ENCODE measurements at regions not wholly inside any gene's neighbourhood (a gene's known extent, or its start where the extent isn't known, plus 50 kb on each side); places are given as distances from the start of the nearest gene placed in this dataset.
"Not testable (repeated sequence)": the region's sequence is repeated elsewhere in the genome, so short reads cannot be mapped to it uniquely, and the experiment has no call there.

DNA sequence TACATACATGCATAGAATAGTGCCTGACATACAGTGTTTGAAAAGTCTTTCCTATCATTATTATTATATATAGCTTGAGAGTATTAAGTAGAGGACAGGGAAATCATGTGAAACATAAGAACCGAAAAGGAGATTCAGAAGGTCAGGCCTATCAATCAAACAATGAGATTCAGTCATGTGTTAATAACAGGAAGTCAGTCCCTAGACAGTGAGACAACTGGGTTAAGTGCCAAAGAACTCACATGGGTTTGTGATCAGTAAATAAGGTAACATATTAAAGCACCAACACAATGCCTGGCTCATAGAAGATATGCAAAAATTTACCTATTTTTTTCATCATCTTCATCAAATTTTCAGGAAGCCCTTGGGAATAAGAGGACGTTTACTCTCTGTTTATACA, 174.3 kb upstream of the FAT3 start:
- no peak overlapping the region for H3K4me3 ChIP-seq (replicated peaks in 1 of 2; ENCODE audit: low read depth in 2 of 2, low read length in 2 of 2)
- no peak for DNase-seq (ENCODE audit: low read depth in 2 of 2)
- TF ChIP-seq, protein P1, sequence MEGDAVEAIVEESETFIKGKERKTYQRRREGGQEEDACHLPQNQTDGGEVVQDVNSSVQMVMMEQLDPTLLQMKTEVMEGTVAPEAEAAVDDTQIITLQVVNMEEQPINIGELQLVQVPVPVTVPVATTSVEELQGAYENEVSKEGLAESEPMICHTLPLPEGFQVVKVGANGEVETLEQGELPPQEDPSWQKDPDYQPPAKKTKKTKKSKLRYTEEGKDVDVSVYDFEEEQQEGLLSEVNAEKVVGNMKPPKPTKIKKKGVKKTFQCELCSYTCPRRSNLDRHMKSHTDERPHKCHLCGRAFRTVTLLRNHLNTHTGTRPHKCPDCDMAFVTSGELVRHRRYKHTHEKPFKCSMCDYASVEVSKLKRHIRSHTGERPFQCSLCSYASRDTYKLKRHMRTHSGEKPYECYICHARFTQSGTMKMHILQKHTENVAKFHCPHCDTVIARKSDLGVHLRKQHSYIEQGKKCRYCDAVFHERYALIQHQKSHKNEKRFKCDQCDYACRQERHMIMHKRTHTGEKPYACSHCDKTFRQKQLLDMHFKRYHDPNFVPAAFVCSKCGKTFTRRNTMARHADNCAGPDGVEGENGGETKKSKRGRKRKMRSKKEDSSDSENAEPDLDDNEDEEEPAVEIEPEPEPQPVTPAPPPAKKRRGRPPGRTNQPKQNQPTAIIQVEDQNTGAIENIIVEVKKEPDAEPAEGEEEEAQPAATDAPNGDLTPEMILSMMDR (IDR thresholded peaks at IDR 0.05; ENCODE audit: low read depth, low read length): no peak

DNA sequence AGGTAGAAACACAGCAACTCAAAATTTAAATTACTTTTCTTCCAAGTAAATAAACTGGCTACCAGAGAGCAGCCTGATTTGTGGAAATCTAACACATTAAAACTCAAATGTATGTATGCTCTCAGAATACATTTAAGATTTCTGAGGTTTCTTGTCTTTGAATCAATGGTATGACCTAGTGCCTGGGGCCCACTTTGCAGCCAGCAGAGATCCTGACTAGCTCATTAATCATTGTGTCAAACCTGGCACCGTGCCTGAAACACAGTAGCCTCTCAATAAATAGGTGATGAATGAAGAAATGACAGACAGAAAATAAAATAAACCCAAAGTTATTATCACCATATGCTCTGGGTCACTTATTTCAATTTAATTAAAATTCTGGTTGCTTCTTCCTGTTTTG, 176.2 kb upstream of the FAT3 start:
- DNase-seq (ENCODE audit: low read depth in 2 of 2): no peak
- no peak overlapping the region for H3K4me3 ChIP-seq (replicated peaks in 1 of 2; ENCODE audit: low read depth in 2 of 2, low read length in 2 of 2)
- TF ChIP-seq, protein P1 (IDR thresholded peaks at IDR 0.05; ENCODE audit: low read depth, low read length): no peak

DNA sequence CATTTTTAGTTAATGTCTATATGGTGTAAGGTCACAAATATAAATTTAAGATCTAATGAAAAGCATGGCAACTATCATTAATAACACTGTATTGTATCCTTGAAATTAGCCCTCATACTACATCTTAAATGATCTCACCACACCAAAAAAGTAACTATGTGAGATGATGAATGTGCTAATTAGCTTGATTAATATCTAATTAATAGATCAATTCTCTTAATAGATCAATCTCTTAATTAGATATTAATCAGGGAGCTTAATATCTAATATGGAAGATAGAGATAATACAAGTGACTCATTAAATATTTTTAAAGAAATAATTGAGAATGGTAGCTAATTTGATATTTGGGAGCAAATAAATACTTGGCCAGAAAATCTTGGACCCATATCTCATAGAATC, 178.5 kb upstream of the FAT3 start:
- H3K4me3 ChIP-seq (replicated peaks in 1 of 2; ENCODE audit: low read depth in 2 of 2, low read length in 2 of 2): no peak overlapping the region
- TF ChIP-seq, protein P1 (IDR thresholded peaks at IDR 0.05; ENCODE audit: low read depth, low read length): no peak
- DNase-seq (ENCODE audit: low read depth in 2 of 2): no peak

DNA sequence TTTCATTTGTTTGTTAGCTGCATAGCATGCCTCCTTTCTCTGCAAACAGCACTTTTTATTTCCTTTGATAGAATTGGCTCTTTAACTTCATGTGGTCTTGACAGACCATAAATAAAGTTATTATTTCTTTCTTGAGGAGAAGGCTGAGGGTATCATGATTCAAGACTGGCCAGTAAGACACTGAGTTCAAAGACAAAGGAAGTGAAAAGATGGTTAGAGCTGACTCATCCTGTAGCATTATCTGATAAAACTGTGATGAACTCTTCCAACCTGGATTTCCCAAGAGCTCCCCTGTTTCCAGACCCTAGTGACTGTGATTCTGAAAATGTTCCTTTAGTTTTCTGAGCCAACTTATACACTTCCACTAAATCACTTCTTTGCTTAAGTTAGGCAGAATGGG, 179.3 kb upstream of the FAT3 start:
- TF ChIP-seq, protein P1 (IDR thresholded peaks at IDR 0.05; ENCODE audit: low read depth, low read length): no peak
- no peak for DNase-seq (ENCODE audit: low read depth in 2 of 2)
- H3K4me3 ChIP-seq (replicated peaks in 1 of 2; ENCODE audit: low read depth in 2 of 2, low read length in 2 of 2): no peak overlapping the region

DNA sequence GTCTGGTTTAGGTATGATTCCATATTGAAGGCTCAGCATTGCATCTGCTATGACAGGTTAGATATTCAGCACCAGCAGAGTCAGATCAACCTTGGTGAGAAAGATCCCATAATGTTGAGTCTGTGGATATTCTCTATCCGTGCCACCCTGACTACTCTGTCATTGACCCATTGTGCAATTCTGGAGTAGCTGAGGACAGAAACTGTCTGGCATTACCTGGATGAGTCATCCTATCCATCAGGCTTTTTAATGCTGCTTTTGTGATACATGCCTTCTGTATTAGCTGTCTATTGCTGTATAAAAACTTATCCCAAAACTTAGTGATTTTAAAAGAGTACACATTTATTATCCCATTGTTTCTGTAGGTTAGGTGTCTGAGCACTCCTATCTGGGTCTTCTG, 189.1 kb upstream of the FAT3 start:
- TF ChIP-seq, protein P1 (IDR thresholded peaks at IDR 0.05; ENCODE audit: low read depth, low read length): no peak
- H3K4me3 ChIP-seq (replicated peaks in 1 of 2; ENCODE audit: low read depth in 2 of 2, low read length in 2 of 2): no peak overlapping the region
- no peak for DNase-seq (ENCODE audit: low read depth in 2 of 2)

DNA sequence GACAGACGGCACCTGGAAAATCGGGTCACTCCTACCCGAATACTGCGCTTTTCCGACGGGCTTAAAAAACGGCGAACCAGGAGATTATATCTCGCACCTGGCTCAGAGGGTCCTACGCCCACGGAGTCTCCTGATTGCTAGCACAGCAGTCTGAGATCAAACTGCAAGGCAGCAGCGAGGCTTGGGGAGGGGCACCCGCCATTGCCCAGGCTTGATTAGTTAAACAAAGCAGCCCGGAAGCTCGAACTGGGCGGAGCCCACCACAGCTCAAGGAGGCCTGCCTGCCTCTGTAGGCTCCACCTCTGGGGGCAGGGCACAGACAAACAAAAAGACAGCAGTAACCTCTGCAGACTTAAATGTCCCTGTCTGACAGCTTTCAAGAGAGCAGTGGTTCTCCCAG, 197.5 kb upstream of the FAT3 start:
- not testable (repeated sequence) for DNase-seq (ENCODE audit: low read depth in 2 of 2); H3K4me3 ChIP-seq (replicated peaks in 1 of 2; ENCODE audit: low read depth in 2 of 2, low read length in 2 of 2)

DNA sequence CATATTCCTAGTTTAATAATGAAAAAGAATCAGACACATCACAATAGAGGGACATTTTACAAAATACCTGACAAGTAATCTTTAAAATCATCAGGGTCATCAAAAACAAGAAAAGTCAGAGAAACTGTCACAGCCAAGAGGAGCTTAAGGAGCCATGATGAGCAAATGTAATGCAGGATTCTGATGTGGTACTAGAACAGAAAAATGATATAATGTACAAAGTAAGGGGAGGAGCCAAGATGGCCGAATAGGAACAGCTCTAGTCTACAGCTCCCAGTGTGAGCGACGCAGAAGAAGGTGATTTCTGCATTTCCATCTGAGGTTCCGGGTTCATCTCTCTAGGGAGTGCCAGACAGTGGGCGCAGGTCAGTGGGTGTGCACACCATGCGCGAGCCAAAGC, 198.0 kb upstream of the FAT3 start:
- no peak overlapping the region for H3K4me3 ChIP-seq (replicated peaks in 1 of 2; ENCODE audit: low read depth in 2 of 2, low read length in 2 of 2)
- no peak for DNase-seq (ENCODE audit: low read depth in 2 of 2)
- TF ChIP-seq, protein P1 (IDR thresholded peaks at IDR 0.05; ENCODE audit: low read depth, low read length): no peak

All from cardiac fibroblast (primary cell).